ENCODE measurements at regions not wholly inside any gene's neighbourhood (a gene's known extent, or its start where the extent isn't known, plus 50 kb on each side); places are given as distances from the start of the nearest gene placed in this dataset.

- DNase-seq = no peak
These were observed 77.5 kb upstream of the IFNG-AS1 start for GRCh38 chr12:67911789-67912188.

GRCh38 chr12:67915335-67915851 lies 73.9 kb upstream of the IFNG-AS1 start:
- DNase-seq = no peak

GRCh38 chr12:67916266-67916970 lies 72.8 kb upstream of the IFNG-AS1 start:
- DNase-seq = no peak

- DNase-seq = no peak
These were observed 71.4 kb upstream of the IFNG-AS1 start for GRCh38 chr12:67917811-67918210.

GRCh38 chr12:67918441-67918840 lies 70.8 kb upstream of the IFNG-AS1 start:
- no peak for DNase-seq

GRCh38 chr12:67919406-67919805 lies 69.8 kb upstream of the IFNG-AS1 start:
- no peak for DNase-seq

GRCh38 chr12:67920413-67920812 lies 68.8 kb upstream of the IFNG-AS1 start:
- no peak for DNase-seq

GRCh38 chr12:67921286-67921685 lies 68.0 kb upstream of the IFNG-AS1 start:
- no peak for DNase-seq

GRCh38 chr12:67922245-67922644 lies 67.0 kb upstream of the IFNG-AS1 start:
- DNase-seq = no peak

- DNase-seq = no peak
These were observed 64.2 kb upstream of the IFNG-AS1 start for GRCh38 chr12:67925077-67925476.

GRCh38 chr12:67925552-67925951 lies 63.7 kb upstream of the IFNG-AS1 start:
- DNase-seq = no peak

- DNase-seq = no peak
These were observed 63.2 kb upstream of the IFNG-AS1 start for GRCh38 chr12:67926063-67926462.

GRCh38 chr12:67927324-67927723 lies 61.9 kb upstream of the IFNG-AS1 start:
- DNase-seq = no peak

GRCh38 chr12:67927815-67928214 lies 61.4 kb upstream of the IFNG-AS1 start:
- DNase-seq = no peak

- DNase-seq = no peak
These were observed 60.4 kb upstream of the IFNG-AS1 start for GRCh38 chr12:67928621-67929383.

GRCh38 chr12:67929384-67929772 lies 59.9 kb upstream of the IFNG-AS1 start:
- no peak for DNase-seq

- DNase-seq = no peak
These were observed 51.4 kb upstream of the IFNG-AS1 start for GRCh38 chr12:67937822-67938221.

Data from central memory CD4-positive, alpha-beta T cell (primary cell).